Urothelium cell line (cell line): ENCODE measurements at regions not wholly inside any gene's neighbourhood (a gene's known extent, or its start where the extent isn't known, plus 50 kb on each side); places are given as distances from the start of the nearest gene placed in this dataset.

ENCODE experiments used
- DNase-seq: peaks from one replicate; pipeline ENCODE4 v3.0.0; 2011; ENCODE audit warnings: low spot score, mixed read lengths
- FAIRE-seq: peaks from 2 replicates; lab custom pipeline; 2011; peaks lifted over from hg19 to GRCh38; lab: Jason Lieb, UNC

DNA sequence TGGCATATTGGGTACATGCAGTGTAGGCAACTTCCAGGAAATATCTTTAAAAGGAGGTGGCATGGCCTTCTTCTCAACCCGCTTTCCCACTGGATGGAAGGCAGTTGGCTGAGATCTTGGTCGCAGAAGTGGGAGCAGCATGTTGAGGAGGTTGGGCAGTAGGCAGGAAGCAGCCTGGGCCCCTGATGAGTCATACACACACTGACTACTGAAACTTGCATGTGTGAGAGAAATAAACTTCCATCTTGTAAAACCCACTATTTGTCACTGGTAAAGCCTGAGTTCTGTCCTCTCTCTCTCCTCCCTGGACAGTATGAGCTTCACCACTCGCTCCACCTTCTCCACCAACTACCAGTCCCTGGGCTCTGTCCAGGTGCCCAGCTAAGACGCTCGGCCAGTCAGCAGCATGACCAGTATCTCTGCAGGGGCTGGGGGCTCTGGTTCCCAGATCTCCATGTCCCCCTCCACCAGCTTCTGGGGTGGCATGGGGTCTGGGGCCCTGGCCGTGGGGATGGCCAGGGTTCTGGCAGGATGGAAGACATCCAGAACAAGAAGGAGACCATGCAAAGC lies 233.8 kb upstream of the SPRED2 start:
- DNase-seq = peak; percentile 74
- no peak for FAIRE-seq

DNA sequence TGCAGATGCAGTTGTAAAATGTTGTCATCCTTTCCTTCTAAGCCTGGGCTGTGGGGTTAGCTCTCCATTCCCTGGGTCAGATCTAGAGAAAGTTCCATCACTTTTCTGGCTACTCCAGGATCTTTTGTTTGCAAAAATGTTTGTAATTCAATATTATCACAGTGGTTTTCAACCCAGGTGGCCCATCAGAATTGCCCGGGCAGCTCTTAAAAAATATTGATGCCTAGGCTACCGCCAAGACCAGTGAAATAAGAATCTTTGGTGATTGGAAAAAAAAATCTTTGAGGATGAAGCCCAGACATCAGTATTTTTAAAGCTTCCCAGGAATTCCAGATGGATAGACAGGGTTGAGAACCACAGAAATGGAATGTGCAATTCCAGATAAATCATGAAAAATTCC lies 232.5 kb upstream of the SPRED2 start:
- no peak for FAIRE-seq
- no peak for DNase-seq

GRCh38 chr2:65663831-65664407 lies 231.5 kb upstream of the SPRED2 start:
- FAIRE-seq (no peak), DNase-seq (no peak)

- no peak for FAIRE-seq
- DNase-seq = peak; percentile 80
Observed at GRCh38 chr2:65662654-65663432, 230.4 kb upstream of the SPRED2 start.

DNA sequence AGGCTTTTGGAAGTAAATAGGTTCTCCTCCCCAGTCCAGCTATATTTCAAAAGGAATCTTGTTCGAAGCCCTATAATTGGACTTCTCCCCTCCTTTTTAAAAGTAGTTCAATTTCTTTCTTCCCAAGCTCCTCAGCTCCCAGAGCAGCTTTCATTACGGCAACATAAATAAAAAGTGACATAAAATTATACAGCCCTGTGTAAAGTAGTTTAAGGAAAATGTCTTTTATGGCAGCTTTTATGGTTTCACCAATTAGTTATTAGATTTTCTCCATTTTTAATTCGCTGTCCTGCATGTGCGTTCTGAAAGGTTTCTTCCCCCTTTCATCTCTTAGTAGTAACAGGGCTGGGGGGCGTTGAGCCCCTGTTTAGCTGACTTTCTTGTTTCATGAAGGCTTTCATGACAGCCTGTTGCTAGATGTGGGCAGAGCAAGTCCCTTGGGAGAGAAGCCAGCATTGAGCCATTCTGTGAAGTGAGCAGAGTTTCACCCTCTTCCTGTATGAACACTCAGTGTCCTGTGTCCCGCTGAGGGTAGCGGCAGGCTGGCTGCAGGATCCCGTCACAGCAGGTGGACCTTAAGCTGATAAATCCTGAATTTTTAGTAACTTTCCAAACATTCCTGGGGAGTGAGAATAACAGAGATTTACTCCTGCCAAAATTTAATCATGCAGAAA lies 229.7 kb upstream of the SPRED2 start:
- DNase-seq (peak; percentile 48), FAIRE-seq (peak; percentile 42)

GRCh38 chr2:65660340-65660739 lies 227.9 kb upstream of the SPRED2 start:
- FAIRE-seq = peak; percentile 65

GRCh38 chr2:65658881-65659280 lies 226.5 kb upstream of the SPRED2 start:
- DNase-seq = peak; percentile 87
- FAIRE-seq = peak; percentile 95

More at GRCh38 chr2:65660340-65660739, 227.9 kb upstream of the SPRED2 start:
- no peak for DNase-seq

DNA sequence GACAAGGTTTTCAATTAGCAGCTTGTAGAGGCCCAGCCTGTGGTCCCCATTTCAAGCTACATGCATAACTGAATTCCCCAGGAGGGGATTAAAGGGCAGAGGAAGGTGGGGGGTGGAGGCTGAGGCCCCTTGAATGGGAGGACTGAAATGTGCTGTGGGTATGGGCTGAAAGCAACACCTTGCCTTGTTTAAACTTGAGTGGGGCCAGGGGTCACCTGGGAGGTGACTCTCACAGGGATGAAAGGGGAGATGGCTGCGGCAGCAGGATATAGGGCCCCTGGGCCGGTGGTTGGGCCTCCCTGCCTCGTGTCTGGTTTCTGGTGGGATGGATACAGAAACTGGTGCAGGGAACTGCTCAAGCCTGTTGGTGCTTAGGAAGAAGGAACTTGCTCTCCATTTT lies 225.9 kb upstream of the SPRED2 start:
- no peak for FAIRE-seq
- DNase-seq = peak; percentile 49

GRCh38 chr2:65656160-65656718 lies 223.8 kb upstream of the SPRED2 start:
- DNase-seq = no peak
- FAIRE-seq = no peak

GRCh38 chr2:65655000-65655399 lies 222.6 kb upstream of the SPRED2 start:
- no peak for FAIRE-seq

DNA sequence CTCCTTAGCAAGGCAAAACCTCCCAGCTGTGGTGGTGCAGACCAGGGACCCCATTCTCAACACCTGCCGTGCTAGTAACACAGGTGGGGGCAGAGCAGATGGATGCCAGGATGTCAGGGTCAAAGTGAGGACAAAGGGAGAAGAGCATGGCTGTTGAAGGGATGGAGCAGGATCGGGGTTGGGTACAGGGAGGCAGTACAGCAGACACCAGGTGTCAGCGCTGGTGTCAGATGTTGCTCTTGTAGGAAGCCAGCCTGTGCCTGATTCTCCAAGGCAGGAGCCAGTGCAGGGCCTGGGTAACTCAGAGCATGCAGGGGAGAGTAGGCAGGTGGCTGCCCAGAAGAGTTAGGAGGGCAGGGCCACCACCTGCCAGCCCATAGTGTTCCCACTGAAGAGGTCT lies 222.1 kb upstream of the SPRED2 start:
- FAIRE-seq (no peak), DNase-seq (no peak)

More at GRCh38 chr2:65655000-65655399, 222.6 kb upstream of the SPRED2 start:
- DNase-seq = no peak

DNA sequence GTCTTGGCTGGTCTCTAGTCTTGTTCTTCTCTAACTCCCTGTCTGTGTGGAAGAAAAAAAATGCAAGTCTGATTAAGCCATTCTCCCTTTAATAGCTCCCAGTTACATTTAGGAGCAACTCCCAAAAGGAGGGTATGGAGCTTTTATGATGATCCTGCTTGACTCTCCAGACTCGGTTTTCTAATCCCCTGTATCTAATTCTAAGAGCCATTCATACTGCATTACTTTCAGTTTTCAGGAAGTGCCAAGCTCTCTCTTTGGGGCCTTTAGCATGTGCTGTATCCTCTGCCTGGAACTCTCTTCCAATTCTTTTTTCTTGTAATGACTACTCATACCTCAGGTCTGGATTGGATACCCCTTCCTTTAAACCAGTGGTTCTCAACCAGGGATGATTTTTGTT lies 219.7 kb upstream of the SPRED2 start:
- FAIRE-seq = no peak
- DNase-seq = no peak

- DNase-seq (no peak), FAIRE-seq (no peak)
Observed at GRCh38 chr2:65649811-65650589, 217.6 kb upstream of the SPRED2 start.

DNA sequence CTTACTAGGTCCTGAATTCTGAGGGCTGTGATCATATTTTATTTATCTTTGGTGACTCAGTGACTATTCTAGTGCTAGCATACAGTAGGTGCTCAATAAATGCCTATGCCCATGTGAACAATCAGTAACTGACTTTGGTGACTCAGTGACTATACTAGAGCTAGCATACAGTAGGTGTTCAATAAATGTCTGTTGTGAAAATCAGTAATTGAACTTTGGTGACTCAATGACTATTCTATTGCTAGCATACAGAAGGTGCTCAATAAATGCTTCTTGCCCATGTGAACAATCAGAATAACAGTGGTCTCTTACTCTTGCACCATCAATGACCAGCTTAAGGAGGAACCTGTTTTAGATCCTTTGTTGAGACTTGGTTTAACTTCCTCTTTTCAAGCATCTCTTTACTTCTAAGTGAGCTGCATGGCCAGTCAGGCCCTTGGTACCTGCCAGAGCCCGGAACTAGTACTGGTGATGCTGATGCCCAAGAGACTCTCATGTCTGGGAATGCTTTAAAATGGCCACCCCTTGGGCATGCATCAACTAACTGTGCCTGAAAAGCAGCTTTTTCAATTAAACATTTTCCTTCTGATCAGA lies 214.9 kb upstream of the SPRED2 start:
- no peak for DNase-seq
- no peak for FAIRE-seq

DNA sequence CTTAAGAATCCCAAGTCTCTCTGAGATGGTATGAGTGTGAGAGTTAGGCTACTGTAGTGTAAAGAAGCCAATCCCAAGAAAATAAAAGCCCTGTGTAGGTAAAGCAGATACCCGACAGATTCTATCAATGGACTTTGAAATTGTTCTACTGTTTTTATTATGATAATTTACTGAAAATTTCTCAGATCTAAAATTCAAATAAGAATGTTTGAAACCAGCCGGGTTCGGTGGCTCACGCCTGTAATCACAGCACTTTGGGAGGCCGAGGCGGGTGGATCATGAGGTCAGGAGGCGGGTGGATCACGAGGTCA lies 208.3 kb upstream of the SPRED2 start:
- FAIRE-seq = no peak

DNA sequence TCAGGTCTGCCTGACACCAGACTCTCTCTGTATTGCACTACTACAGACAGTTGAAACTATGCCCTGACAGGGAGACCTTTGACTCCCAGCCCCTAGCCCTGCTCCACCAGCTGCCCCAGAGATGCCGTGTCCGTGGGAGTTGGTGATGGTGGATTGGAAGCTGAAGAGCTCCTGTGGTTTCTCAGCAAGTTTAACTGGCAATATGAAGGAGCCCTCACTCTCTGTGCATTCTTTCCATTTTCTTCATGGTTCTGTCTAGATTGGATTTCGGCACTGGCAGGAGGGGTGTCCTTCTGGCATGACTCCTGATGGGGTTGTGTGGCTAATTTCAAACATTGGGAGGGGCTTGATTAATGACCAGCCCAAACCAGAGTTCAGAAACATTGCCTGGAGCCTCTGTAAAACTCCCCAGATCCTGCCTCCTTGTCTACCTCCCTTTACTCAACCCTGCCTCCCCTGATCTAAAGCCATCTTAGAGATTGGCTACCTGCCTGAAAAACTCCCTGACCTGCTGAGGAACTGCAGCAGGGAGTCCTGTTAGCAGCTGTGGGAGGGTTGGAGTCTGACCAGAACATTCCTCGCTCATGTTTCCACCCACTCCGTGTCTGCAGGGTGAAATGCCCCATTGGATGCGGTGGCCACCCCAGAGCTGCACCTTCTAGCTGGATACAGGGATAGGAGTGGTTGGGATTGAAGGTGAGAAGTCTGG lies 206.9 kb upstream of the SPRED2 start:
- no peak for FAIRE-seq
- peak; percentile 58 for DNase-seq

More for the DNA sequence above, 208.3 kb upstream of the SPRED2 start:
- DNase-seq = no peak

- FAIRE-seq (no peak), DNase-seq (no peak)
Observed at GRCh38 chr2:65638443-65638842, 206.0 kb upstream of the SPRED2 start.

- FAIRE-seq (no peak), DNase-seq (no peak)
Observed at GRCh38 chr2:65636813-65637483, 204.5 kb upstream of the SPRED2 start.

DNA sequence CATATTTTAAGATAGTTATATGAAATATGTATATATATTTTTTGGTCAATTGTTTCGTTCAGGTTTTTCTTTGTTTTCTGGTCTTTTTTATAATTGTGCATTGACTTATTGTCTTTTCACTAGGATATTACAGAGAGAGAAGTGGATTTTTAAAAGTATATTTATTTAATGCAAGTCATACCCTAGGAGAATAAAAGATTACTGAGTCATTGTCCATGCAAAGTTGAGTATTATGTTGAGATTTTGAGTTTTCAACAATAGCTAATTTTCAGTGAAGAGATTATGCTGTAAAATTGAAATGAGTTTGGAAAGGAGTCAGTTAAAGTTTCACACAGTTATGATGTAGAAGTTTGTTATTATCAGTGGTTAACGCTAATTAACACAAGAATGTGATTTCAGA lies 203.6 kb upstream of the SPRED2 start:
- no peak for FAIRE-seq
- DNase-seq = no peak
